ENCODE measurements at regions not wholly inside any gene's neighbourhood (a gene's known extent, or its start where the extent isn't known, plus 50 kb on each side); places are given as distances from the start of the nearest gene placed in this dataset.
"Not testable (repeated sequence)": the region's sequence is repeated elsewhere in the genome, so short reads cannot be mapped to it uniquely, and the experiment has no call there.

GRCh38 chr9:61356936-61357335 is 167.1 kb downstream of the SPATA31A7 start:
- TF ChIP-seq, protein P1, sequence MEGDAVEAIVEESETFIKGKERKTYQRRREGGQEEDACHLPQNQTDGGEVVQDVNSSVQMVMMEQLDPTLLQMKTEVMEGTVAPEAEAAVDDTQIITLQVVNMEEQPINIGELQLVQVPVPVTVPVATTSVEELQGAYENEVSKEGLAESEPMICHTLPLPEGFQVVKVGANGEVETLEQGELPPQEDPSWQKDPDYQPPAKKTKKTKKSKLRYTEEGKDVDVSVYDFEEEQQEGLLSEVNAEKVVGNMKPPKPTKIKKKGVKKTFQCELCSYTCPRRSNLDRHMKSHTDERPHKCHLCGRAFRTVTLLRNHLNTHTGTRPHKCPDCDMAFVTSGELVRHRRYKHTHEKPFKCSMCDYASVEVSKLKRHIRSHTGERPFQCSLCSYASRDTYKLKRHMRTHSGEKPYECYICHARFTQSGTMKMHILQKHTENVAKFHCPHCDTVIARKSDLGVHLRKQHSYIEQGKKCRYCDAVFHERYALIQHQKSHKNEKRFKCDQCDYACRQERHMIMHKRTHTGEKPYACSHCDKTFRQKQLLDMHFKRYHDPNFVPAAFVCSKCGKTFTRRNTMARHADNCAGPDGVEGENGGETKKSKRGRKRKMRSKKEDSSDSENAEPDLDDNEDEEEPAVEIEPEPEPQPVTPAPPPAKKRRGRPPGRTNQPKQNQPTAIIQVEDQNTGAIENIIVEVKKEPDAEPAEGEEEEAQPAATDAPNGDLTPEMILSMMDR (optimal IDR thresholded peaks at IDR 0.05 in 1 of 3, IDR thresholded peaks at IDR 0.05 in 1 of 3, conservative IDR thresholded peaks at IDR 0.05 in 1 of 3; ENCODE audit: extremely low read depth in 1 of 3, insufficient read depth in 2 of 3, low read length in 3 of 3) = not testable (repeated sequence)
- TF ChIP-seq EZH2 (IDR thresholded peaks at IDR 0.05; ENCODE audit: low read length) = not testable (repeated sequence)

All from keratinocyte (primary cell).